SK-N-SH (cell line): ENCODE measurements at regions not wholly inside any gene's neighbourhood (a gene's known extent, or its start where the extent isn't known, plus 50 kb on each side); places are given as distances from the start of the nearest gene placed in this dataset.

Source experiments
- CTCF ChIA-PET: fragments of 300-600, 350-600 bp; formaldehyde crosslinking; extraction: SDS; loops from one replicate; lab custom pipeline; 2021; lab: Yijun Ruan, JAX
- POLR2A ChIA-PET: fragments of 350-600 bp; sonication (Branson Sonifier 250); formaldehyde crosslinking; extraction: SDS; loops from one replicate; lab custom pipeline; 2020; ENCODE audit warnings: antibody characterized with exemption, inconsistent platforms; lab: Yijun Ruan, JAX
- DNase-seq: peaks from one replicate; pipeline ENCODE4 v3.0.0; 2012
- H2AFZ ChIP-seq: fragments of 200-600 bp; sonication (generic); 2 replicates; pipeline ENCODE4 v1.8.1; 2016; ENCODE audit warnings: antibody characterized with exemption, mild to moderate bottlenecking, low read depth
- H3F3A ChIP-seq: fragments of 200-600 bp; sonication (generic); replicated peaks from 2 replicates; pipeline ENCODE3; 2016; ENCODE audit warnings: antibody characterized with exemption, mild to moderate bottlenecking; ENCODE audit not compliant: insufficient read depth
- H3K27ac ChIP-seq, 2 experiments: fragments of 200-500 bp in 1 of 2; fragments of 200-600 bp in 1 of 2; sonication (Bioruptor generic) in 1 of 2; sonication (generic), shearing (Covaris generic) in 1 of 2; 2 replicates each; pipeline versions ENCODE4 v1.5.1 to v1.6.1; 2014 to 2016; ENCODE audit warnings: low read depth in 2 of 2, inconsistent platforms in 1 of 2, low read length in 1 of 2, mild to moderate bottlenecking in 1 of 2, mixed read lengths in 1 of 2
- H3K27me3 ChIP-seq: fragments of 200-600 bp; sonication (generic), shearing (Covaris generic); 2 replicates; pipeline ENCODE4 v1.6.1; 2016; ENCODE audit warnings: mixed run types; ENCODE audit not compliant: insufficient read depth
- H3K36me3 ChIP-seq, 2 experiments: fragments of 200-500 bp in 1 of 2; fragments of 200-600 bp in 1 of 2; sonication (Bioruptor generic) in 1 of 2; sonication (generic) in 1 of 2; replicated peaks in 1 of 2; 2 replicates each; pipeline versions ENCODE3 to v1.5.1; 2014 to 2016; ENCODE audit warnings: low read length in 1 of 2, mild to moderate bottlenecking in 1 of 2; ENCODE audit not compliant: insufficient read depth in 2 of 2, control insufficient read depth in 1 of 2
- H3K4me1 ChIP-seq, 2 experiments: fragments of 200-500 bp in 1 of 2; fragments of 200-600 bp in 1 of 2; sonication (Bioruptor generic) in 1 of 2; sonication (generic), shearing (Covaris generic) in 1 of 2; 2 replicates each; pipeline versions ENCODE4 v1.5.1 to v1.6.1; 2014 to 2016; ENCODE audit warnings: low read depth in 1 of 2, low read length in 1 of 2, mixed run types in 1 of 2; ENCODE audit not compliant: insufficient read depth in 2 of 2, control insufficient read depth in 1 of 2
- H3K4me2 ChIP-seq: fragments of 200-600 bp; sonication (generic), shearing (Covaris generic); 2 replicates; pipeline ENCODE4 v1.6.1; 2017; ENCODE audit warnings: mixed run types
- H3K4me3 ChIP-seq, 2 experiments: fragments of 200-500 bp in 1 of 2; fragments of 200-600 bp in 1 of 2; sonication (Bioruptor generic) in 1 of 2; sonication (generic), shearing (Covaris generic) in 1 of 2; 2 replicates each; pipeline versions ENCODE4 v1.5.1 to v1.8.1; 2014 to 2016; ENCODE audit warnings: low read depth in 2 of 2, inconsistent platforms in 1 of 2, low read length in 1 of 2, mild to moderate bottlenecking in 1 of 2, mixed read lengths in 1 of 2, moderate library complexity in 1 of 2
- H3K79me2 ChIP-seq: fragments of 200-600 bp; sonication (generic); 2 replicates; pipeline ENCODE4 v1.8.1; 2017; ENCODE audit warnings: mild to moderate bottlenecking; ENCODE audit not compliant: insufficient read depth
- H3K9ac ChIP-seq: fragments of 200-600 bp; sonication (generic); 2 replicates; pipeline ENCODE4 v1.6.1; 2017; ENCODE audit warnings: mixed run types
- H3K9me2 ChIP-seq: fragments of 200-600 bp; sonication (generic); 2 replicates; pipeline ENCODE4 v1.6.1; 2017; ENCODE audit warnings: mixed run types
- H3K9me3 ChIP-seq: fragments of 200-600 bp; sonication (generic); 2 replicates; pipeline ENCODE4 v1.6.1; 2017; ENCODE audit warnings: mixed run types, mild to moderate bottlenecking, moderate library complexity
- H4K20me1 ChIP-seq: fragments of 200-600 bp; sonication (generic); 2 replicates; pipeline ENCODE4 v1.6.1; 2017; ENCODE audit warnings: mild to moderate bottlenecking, mixed run types; ENCODE audit not compliant: insufficient read depth
- CTCF ChIP-seq: fragments of 200-600 bp; sonication (generic); IDR thresholded peaks from 2 replicates; pipeline ENCODE4 v1.6.1; 2017; ENCODE audit warnings: antibody characterized with exemption, mild to moderate bottlenecking, moderate library complexity
- EP300 ChIP-seq, 2 experiments: IDR thresholded peaks; 2 replicates each; pipeline versions ENCODE4 v1.4.0 to v1.6.1; 2012; ENCODE audit warnings: borderline replicate concordance in 1 of 2, low read depth in 1 of 2, low read length in 1 of 2
- EZH2phosphoT487 ChIP-seq: fragments of 200-600 bp; sonication (generic); IDR thresholded peaks from 2 replicates; pipeline ENCODE4 v1.6.1; 2017; ENCODE audit warnings: low read depth, mixed run types, mild to moderate bottlenecking, antibody characterized with exemption, moderate library complexity, borderline replicate concordance
- FOSL2 ChIP-seq: IDR thresholded peaks from 2 replicates; pipeline ENCODE4 v1.4.0; 2012; ENCODE audit warnings: low read depth, mild to moderate bottlenecking, moderate library complexity, borderline replicate concordance
- FOXJ3 ChIP-seq: sonication (generic); formaldehyde crosslinking; IDR thresholded peaks from 2 replicates; pipeline ENCODE4 v1.5.1; 2020; ENCODE audit warnings: mild to moderate bottlenecking, missing genetic modification reagents
- GABPA ChIP-seq: IDR thresholded peaks from 2 replicates; pipeline ENCODE4 v1.4.0; 2012; ENCODE audit warnings: low read depth, mild to moderate bottlenecking
- GATA2 ChIP-seq: sonication (generic); formaldehyde crosslinking; IDR thresholded peaks from 2 replicates; pipeline ENCODE4 v1.5.0; 2020; ENCODE audit warnings: mild to moderate bottlenecking, missing genetic modification reagents
- MEF2A ChIP-seq: IDR thresholded peaks from 2 replicates; pipeline ENCODE4 v1.4.0; 2012; ENCODE audit warnings: low read depth, borderline replicate concordance
- MXI1 ChIP-seq: IDR thresholded peaks from 2 replicates; pipeline ENCODE4 v1.6.1; 2012; ENCODE audit warnings: mild to moderate bottlenecking, low read depth, low read length, improper control_type of control experiment
- NRF1 ChIP-seq: IDR thresholded peaks from 2 replicates; pipeline ENCODE4 v1.6.1; 2012; ENCODE audit warnings: low read depth, mild to moderate bottlenecking, low read length
- REST ChIP-seq: IDR thresholded peaks from 2 replicates; pipeline ENCODE4 v1.6.1; 2012; ENCODE audit warnings: mild to moderate bottlenecking, low read depth, low read length, moderate library complexity
- RFX5 ChIP-seq: IDR thresholded peaks from 2 replicates; pipeline ENCODE4 v1.6.1; 2012; ENCODE audit warnings: mild to moderate bottlenecking, improper control_type of control experiment, low read length
- RXRA ChIP-seq: IDR thresholded peaks from 2 replicates; pipeline ENCODE4 v1.4.0; 2012; ENCODE audit warnings: low read depth, mild to moderate bottlenecking, borderline replicate concordance
- TAF1 ChIP-seq: IDR thresholded peaks from 2 replicates; pipeline ENCODE4 v1.6.1; 2012; ENCODE audit warnings: low read depth, mild to moderate bottlenecking, low read length, moderate library complexity, borderline replicate concordance
- TEAD4 ChIP-seq: IDR thresholded peaks from 2 replicates; pipeline ENCODE4 v1.4.0; 2012; ENCODE audit warnings: mild to moderate bottlenecking, borderline replicate concordance; ENCODE audit not compliant: insufficient read depth
- USF1 ChIP-seq: IDR thresholded peaks from 2 replicates; pipeline ENCODE4 v1.4.0; 2012; ENCODE audit warnings: low read depth, borderline replicate concordance
- USF2 ChIP-seq: fragments of 150-350 bp; IDR thresholded peaks from 2 replicates; pipeline ENCODE4 v1.6.1; 2017; ENCODE audit warnings: antibody characterized with exemption, low read length, low read depth, borderline replicate concordance
- ZBTB33 ChIP-seq: IDR thresholded peaks from 2 replicates; pipeline ENCODE4 v1.4.0; 2012; ENCODE audit warnings: low read depth, borderline replicate concordance
- WGBS: methylation state at CpG from one replicate; pipeline ENCODE4 v1.1.6; 2017; ENCODE audit warnings: low lambda C conversion rate; 5-methylcytosine and 5-hydroxymethylcytosine counted together

- Histone ChIP-seq H3K36me3 (no peaks in the 10 kb centered on the region), H3K4me3 (no peak overlapping the region), H3K4me2 (no peak overlapping the region), H2AFZ (no peak overlapping the region), H3F3A (no peaks in the 10 kb centered on the region), H3K27me3 (no peaks in the 10 kb centered on the region), H3K9ac (no peak overlapping the region), H3K27ac (no peak overlapping the region), H3K9me2 (no peaks in the 10 kb centered on the region), H3K9me3 (no peaks in the 10 kb centered on the region), H4K20me1 (no peaks in the 10 kb centered on the region), H3K4me1 (peaks cover 0 to 4% of the 10 kb centered on the region in 2 experiments; a peak in 1 of 4 replicates), H3K79me2 (no peaks in the 10 kb centered on the region)
- DNase-seq = no peak
- WGBS = 12% methylated on average over 1 of the region's 1 CpG
- POLR2A ChIA-PET = no interaction called here
- no peak for TF ChIP-seq USF2
- TF ChIP-seq MEF2A = no peak
- TF ChIP-seq NRF1 = no peak
- no peak for TF ChIP-seq EP300 (IDR thresholded peaks at IDR 0.05; ENCODE audit: borderline replicate concordance in 1 of 2, low read depth in 1 of 2, low read length in 1 of 2)
- no peak for TF ChIP-seq FOSL2
- TF ChIP-seq USF1 = no peak
- TF ChIP-seq RXRA = no peak
- no peak for TF ChIP-seq CTCF
- TF ChIP-seq GABPA = no peak
- CTCF ChIA-PET = interaction anchor here (0.8 kb wide), 1 partner anchor 9 kb away, joined by 3 read pairs; no protein-coding TSS in a partner anchor
Observed at GRCh38 chr15:29355477-29355876, 85.9 kb upstream of the NSMCE3 start.

- H2AFZ ChIP-seq = no peak overlapping the region
- no peak overlapping the region for H3K4me2 ChIP-seq
- DNase-seq = no peak
- H3K4me1 ChIP-seq = peaks cover 0 to 4% of the 10 kb centered on the region in 2 experiments; a peak in 1 of 4 replicates
- ChIA-PET POLR2A (interaction anchor here (0.6 kb wide), 1 partner anchor 182 kb away, joined by 3 read pairs; no protein-coding TSS in a partner anchor), CTCF (no interaction called here)
- H3K27me3 ChIP-seq = no peaks in the 10 kb centered on the region
- no peaks in the 10 kb centered on the region for H3K79me2 ChIP-seq
- TF ChIP-seq REST (no peak), ZBTB33 (no peak), EZH2phosphoT487 (no peak), GATA2 (CRISPR knock-in tag) (no peak), MXI1 (no peak), TAF1 (no peak), RFX5 (no peak), FOXJ3 (no peak), MEF2A (no peak), TEAD4 (no peak)
- no peaks in the 10 kb centered on the region for H4K20me1 ChIP-seq
- H3F3A ChIP-seq = no peaks in the 10 kb centered on the region
- H3K9me2 ChIP-seq = no peaks in the 10 kb centered on the region
- no peak overlapping the region for H3K4me3 ChIP-seq
- H3K27ac ChIP-seq = no peak overlapping the region
- H3K9ac ChIP-seq = no peak overlapping the region
- H3K9me3 ChIP-seq = no peaks in the 10 kb centered on the region
- 79% methylated on average over 10 of the region's 10 CpGs for WGBS
- no peaks in the 10 kb centered on the region for H3K36me3 ChIP-seq
Observed at GRCh38 chr15:29352402-29352801, 82.8 kb upstream of the NSMCE3 start.
